ENCODE measurements at regions not wholly inside any gene's neighbourhood (a gene's known extent, or its start where the extent isn't known, plus 50 kb on each side); places are given as distances from the start of the nearest gene placed in this dataset.

DNA sequence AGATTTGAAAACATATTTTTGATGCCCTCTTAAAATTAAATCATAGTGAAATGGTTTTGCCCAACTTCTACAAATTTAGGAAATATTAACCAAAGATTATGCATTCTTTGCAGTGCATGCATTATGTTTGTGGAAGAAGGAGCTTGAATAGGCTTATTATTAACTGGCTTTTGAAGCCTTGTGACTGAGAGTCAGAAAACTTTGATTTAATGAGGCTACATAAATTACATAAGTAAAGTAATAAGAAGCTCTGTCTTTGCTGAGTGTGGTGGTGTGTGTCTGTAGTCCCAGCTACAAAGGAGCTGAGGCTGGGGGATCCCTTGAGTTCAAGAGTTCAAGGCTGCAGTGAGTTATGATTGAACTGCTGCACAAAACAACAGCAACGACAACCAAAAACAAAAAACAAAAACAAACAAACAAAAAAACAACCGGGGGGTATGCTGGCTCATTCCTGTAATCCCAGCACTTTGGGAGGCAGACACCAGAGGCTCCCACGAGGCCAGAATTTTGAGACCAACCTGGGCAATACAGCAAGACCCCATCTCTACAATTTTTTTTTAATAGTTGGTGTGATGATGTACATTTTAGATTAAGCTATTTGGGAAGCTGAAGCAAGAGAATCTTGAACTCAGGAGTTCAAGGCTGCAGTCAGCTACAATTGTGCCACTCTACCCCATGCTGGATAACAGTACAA is 57.0 kb upstream of the LRRTM4 start:
- TF ChIP-seq, protein P1, sequence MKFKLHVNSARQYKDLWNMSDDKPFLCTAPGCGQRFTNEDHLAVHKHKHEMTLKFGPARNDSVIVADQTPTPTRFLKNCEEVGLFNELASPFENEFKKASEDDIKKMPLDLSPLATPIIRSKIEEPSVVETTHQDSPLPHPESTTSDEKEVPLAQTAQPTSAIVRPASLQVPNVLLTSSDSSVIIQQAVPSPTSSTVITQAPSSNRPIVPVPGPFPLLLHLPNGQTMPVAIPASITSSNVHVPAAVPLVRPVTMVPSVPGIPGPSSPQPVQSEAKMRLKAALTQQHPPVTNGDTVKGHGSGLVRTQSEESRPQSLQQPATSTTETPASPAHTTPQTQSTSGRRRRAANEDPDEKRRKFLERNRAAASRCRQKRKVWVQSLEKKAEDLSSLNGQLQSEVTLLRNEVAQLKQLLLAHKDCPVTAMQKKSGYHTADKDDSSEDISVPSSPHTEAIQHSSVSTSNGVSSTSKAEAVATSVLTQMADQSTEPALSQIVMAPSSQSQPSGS (tag by site-specific recombination; IDR thresholded peaks at IDR 0.05; ENCODE audit: low read depth) = no peak
- TF ChIP-seq, protein P2, sequence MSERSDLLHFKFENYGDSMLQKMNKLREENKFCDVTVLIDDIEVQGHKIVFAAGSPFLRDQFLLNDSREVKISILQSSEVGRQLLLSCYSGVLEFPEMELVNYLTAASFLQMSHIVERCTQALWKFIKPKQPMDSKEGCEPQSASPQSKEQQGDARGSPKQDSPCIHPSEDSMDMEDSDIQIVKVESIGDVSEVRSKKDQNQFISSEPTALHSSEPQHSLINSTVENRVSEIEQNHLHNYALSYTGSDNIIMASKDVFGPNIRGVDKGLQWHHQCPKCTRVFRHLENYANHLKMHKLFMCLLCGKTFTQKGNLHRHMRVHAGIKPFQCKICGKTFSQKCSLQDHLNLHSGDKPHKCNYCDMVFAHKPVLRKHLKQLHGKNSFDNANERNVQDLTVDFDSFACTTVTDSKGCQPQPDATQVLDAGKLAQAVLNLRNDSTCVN (tag by site-specific recombination; optimal IDR thresholded peaks at IDR 0.05) = no peak
- TF ChIP-seq YY1 (tag by site-specific recombination; IDR thresholded peaks at IDR 0.05) (no peak), ZNF654 (tag by site-specific recombination; IDR thresholded peaks at IDR 0.05; ENCODE audit: low read depth) (no peak), ZNF324 (tag by site-specific recombination; IDR thresholded peaks at IDR 0.05) (no peak), ZNF391 (tag by site-specific recombination; IDR thresholded peaks at IDR 0.05; ENCODE audit: borderline replicate concordance, low read depth) (no peak), SP2 (tag by site-specific recombination; IDR thresholded peaks at IDR 0.05) (no peak), SALL2 (tag by site-specific recombination; IDR thresholded peaks at IDR 0.05; ENCODE audit: borderline replicate concordance) (no peak)
- TF ChIP-seq, protein P3, sequence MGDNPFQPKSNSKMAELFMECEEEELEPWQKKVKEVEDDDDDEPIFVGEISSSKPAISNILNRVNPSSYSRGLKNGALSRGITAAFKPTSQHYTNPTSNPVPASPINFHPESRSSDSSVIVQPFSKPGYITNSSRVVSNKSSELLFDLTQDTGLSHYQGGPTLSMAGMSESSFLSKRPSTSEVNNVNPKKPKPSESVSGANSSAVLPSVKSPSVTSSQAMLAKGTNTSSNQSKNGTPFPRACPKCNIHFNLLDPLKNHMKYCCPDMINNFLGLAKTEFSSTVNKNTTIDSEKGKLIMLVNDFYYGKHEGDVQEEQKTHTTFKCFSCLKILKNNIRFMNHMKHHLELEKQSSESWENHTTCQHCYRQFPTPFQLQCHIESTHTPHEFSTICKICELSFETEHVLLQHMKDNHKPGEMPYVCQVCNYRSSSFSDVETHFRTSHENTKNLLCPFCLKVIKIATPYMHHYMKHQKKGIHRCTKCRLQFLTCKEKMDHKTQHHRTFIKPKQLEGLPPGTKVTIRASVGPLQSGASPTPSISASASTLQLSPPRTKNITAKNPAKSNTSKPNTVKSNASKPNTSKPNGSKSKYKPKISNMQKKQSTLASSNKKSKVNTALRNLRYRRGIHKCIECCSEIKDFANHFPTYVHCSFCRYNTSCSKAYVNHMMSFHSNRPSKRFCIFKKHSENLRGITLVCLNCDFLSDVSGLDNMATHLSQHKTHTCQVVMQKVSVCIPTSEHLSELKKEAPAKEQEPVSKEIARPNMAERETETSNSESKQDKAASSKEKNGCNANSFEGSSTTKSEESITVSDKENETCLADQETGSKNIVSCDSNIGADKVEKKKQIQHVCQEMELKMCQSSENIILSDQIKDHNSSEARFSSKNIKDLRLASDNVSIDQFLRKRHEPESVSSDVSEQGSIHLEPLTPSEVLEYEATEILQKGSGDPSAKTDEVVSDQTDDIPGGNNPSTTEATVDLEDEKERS (tag by site-specific recombination; IDR thresholded peaks at IDR 0.05) = no peak
- TF ChIP-seq, protein P4, sequence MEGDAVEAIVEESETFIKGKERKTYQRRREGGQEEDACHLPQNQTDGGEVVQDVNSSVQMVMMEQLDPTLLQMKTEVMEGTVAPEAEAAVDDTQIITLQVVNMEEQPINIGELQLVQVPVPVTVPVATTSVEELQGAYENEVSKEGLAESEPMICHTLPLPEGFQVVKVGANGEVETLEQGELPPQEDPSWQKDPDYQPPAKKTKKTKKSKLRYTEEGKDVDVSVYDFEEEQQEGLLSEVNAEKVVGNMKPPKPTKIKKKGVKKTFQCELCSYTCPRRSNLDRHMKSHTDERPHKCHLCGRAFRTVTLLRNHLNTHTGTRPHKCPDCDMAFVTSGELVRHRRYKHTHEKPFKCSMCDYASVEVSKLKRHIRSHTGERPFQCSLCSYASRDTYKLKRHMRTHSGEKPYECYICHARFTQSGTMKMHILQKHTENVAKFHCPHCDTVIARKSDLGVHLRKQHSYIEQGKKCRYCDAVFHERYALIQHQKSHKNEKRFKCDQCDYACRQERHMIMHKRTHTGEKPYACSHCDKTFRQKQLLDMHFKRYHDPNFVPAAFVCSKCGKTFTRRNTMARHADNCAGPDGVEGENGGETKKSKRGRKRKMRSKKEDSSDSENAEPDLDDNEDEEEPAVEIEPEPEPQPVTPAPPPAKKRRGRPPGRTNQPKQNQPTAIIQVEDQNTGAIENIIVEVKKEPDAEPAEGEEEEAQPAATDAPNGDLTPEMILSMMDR (tag by site-specific recombination; IDR thresholded peaks at IDR 0.05) = no peak
- TF ChIP-seq, protein P5, sequence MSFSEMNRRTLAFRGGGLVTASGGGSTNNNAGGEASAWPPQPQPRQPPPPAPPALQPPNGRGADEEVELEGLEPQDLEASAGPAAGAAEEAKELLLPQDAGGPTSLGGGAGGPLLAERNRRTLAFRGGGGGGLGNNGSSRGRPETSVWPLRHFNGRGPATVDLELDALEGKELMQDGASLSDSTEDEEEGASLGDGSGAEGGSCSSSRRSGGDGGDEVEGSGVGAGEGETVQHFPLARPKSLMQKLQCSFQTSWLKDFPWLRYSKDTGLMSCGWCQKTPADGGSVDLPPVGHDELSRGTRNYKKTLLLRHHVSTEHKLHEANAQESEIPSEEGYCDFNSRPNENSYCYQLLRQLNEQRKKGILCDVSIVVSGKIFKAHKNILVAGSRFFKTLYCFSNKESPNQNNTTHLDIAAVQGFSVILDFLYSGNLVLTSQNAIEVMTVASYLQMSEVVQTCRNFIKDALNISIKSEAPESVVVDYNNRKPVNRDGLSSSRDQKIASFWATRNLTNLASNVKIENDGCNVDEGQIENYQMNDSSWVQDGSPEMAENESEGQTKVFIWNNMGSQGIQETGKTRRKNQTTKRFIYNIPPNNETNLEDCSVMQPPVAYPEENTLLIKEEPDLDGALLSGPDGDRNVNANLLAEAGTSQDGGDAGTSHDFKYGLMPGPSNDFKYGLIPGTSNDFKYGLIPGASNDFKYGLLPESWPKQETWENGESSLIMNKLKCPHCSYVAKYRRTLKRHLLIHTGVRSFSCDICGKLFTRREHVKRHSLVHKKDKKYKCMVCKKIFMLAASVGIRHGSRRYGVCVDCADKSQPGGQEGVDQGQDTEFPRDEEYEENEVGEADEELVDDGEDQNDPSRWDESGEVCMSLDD (tag by site-specific recombination; IDR thresholded peaks at IDR 0.05) = no peak
- TF ChIP-seq, protein P6, sequence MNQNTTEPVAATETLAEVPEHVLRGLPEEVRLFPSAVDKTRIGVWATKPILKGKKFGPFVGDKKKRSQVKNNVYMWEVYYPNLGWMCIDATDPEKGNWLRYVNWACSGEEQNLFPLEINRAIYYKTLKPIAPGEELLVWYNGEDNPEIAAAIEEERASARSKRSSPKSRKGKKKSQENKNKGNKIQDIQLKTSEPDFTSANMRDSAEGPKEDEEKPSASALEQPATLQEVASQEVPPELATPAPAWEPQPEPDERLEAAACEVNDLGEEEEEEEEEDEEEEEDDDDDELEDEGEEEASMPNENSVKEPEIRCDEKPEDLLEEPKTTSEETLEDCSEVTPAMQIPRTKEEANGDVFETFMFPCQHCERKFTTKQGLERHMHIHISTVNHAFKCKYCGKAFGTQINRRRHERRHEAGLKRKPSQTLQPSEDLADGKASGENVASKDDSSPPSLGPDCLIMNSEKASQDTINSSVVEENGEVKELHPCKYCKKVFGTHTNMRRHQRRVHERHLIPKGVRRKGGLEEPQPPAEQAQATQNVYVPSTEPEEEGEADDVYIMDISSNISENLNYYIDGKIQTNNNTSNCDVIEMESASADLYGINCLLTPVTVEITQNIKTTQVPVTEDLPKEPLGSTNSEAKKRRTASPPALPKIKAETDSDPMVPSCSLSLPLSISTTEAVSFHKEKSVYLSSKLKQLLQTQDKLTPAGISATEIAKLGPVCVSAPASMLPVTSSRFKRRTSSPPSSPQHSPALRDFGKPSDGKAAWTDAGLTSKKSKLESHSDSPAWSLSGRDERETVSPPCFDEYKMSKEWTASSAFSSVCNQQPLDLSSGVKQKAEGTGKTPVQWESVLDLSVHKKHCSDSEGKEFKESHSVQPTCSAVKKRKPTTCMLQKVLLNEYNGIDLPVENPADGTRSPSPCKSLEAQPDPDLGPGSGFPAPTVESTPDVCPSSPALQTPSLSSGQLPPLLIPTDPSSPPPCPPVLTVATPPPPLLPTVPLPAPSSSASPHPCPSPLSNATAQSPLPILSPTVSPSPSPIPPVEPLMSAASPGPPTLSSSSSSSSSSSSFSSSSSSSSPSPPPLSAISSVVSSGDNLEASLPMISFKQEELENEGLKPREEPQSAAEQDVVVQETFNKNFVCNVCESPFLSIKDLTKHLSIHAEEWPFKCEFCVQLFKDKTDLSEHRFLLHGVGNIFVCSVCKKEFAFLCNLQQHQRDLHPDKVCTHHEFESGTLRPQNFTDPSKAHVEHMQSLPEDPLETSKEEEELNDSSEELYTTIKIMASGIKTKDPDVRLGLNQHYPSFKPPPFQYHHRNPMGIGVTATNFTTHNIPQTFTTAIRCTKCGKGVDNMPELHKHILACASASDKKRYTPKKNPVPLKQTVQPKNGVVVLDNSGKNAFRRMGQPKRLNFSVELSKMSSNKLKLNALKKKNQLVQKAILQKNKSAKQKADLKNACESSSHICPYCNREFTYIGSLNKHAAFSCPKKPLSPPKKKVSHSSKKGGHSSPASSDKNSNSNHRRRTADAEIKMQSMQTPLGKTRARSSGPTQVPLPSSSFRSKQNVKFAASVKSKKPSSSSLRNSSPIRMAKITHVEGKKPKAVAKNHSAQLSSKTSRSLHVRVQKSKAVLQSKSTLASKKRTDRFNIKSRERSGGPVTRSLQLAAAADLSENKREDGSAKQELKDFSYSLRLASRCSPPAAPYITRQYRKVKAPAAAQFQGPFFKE (tag by site-specific recombination; IDR thresholded peaks at IDR 0.05; ENCODE audit: borderline replicate concordance) = no peak
- TF ChIP-seq, protein P7, sequence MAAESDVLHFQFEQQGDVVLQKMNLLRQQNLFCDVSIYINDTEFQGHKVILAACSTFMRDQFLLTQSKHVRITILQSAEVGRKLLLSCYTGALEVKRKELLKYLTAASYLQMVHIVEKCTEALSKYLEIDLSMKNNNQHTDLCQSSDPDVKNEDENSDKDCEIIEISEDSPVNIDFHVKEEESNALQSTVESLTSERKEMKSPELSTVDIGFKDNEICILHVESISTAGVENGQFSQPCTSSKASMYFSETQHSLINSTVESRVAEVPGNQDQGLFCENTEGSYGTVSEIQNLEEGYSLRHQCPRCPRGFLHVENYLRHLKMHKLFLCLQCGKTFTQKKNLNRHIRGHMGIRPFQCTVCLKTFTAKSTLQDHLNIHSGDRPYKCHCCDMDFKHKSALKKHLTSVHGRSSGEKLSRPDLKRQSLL (tag by site-specific recombination; IDR thresholded peaks at IDR 0.05) = no peak
- TF ChIP-seq, protein P8, sequence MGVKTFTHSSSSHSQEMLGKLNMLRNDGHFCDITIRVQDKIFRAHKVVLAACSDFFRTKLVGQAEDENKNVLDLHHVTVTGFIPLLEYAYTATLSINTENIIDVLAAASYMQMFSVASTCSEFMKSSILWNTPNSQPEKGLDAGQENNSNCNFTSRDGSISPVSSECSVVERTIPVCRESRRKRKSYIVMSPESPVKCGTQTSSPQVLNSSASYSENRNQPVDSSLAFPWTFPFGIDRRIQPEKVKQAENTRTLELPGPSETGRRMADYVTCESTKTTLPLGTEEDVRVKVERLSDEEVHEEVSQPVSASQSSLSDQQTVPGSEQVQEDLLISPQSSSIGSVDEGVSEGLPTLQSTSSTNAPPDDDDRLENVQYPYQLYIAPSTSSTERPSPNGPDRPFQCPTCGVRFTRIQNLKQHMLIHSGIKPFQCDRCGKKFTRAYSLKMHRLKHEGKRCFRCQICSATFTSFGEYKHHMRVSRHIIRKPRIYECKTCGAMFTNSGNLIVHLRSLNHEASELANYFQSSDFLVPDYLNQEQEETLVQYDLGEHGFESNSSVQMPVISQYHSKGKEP (tag by site-specific recombination; IDR thresholded peaks at IDR 0.05) = no peak

Data from HEK293 (cell line).